KMS-11 (cell line): ENCODE measurements at regions not wholly inside any gene's neighbourhood (a gene's known extent, or its start where the extent isn't known, plus 50 kb on each side); places are given as distances from the start of the nearest gene placed in this dataset.

ENCODE experiments used
- H2AFZ ChIP-seq: fragments of 200-600 bp; sonication (generic); 2 replicates; pipeline ENCODE4 v1.6.1; 2016; ENCODE audit warnings: antibody characterized with exemption, mixed run types, low read depth
- H3K27ac ChIP-seq: fragments of 200-600 bp; sonication (generic); 2 replicates; pipeline ENCODE4 v1.6.1; 2016; ENCODE audit warnings: mild to moderate bottlenecking, mixed run types
- H3K27me3 ChIP-seq: fragments of 200-600 bp; sonication (generic); 2 replicates; pipeline ENCODE4 v1.6.1; 2017; ENCODE audit warnings: mild to moderate bottlenecking, low read depth, mixed run types, moderate library complexity; ENCODE audit not compliant: insufficient read depth
- H3K36me3 ChIP-seq: fragments of 200-600 bp; sonication (generic); 2 replicates; pipeline ENCODE4 v1.6.1; 2017; ENCODE audit warnings: mild to moderate bottlenecking, mixed run types; ENCODE audit not compliant: insufficient read depth
- H3K4me1 ChIP-seq: fragments of 200-600 bp; sonication (generic); 2 replicates; pipeline ENCODE4 v1.6.1; 2016; ENCODE audit warnings: mild to moderate bottlenecking, low read depth, mixed run types; ENCODE audit not compliant: poor library complexity, severe bottlenecking
- H3K4me2 ChIP-seq: fragments of 200-600 bp; sonication (generic); 2 replicates; pipeline ENCODE4 v1.7.0; 2016; ENCODE audit warnings: mild to moderate bottlenecking, mixed run types
- H3K4me3 ChIP-seq: fragments of 200-600 bp; sonication (generic); IDR thresholded peaks from 2 replicates; pipeline ENCODE4 v1.6.1; 2017; ENCODE audit warnings: low read depth, low read length, mixed read lengths; ENCODE audit not compliant: insufficient read depth
- H3K79me2 ChIP-seq: fragments of 200-600 bp; sonication (generic); 2 replicates; pipeline ENCODE4 v1.6.1; 2016; ENCODE audit warnings: low read depth, mixed run types; ENCODE audit not compliant: insufficient read depth
- H3K9ac ChIP-seq: fragments of 200-600 bp; sonication (generic); 2 replicates; pipeline ENCODE4 v1.6.1; 2016; ENCODE audit warnings: mild to moderate bottlenecking, mixed run types
- H4K20me1 ChIP-seq: fragments of 200-600 bp; sonication (generic); 2 replicates; pipeline ENCODE4 v1.6.1; 2016; ENCODE audit warnings: mild to moderate bottlenecking, mixed run types; ENCODE audit not compliant: insufficient read depth
- CTCF ChIP-seq: fragments of 200-600 bp; sonication (generic); conservative IDR thresholded peaks from 2 replicates; pipeline ENCODE4 v1.6.1; 2017; ENCODE audit warnings: low read depth, mild to moderate bottlenecking, antibody characterized with exemption, low read length, moderate library complexity, mixed read lengths

GRCh38 chr16:60905811-60906210 lies 1130.4 kb downstream of the CDH8 start:
- H3K27ac ChIP-seq, result no peak overlapping the region
- no peak overlapping the region for H3K4me3 ChIP-seq
- H3K79me2 ChIP-seq, result no peaks in the 10 kb centered on the region
- no peak for TF ChIP-seq CTCF
- no peak overlapping the region for H2AFZ ChIP-seq
- no peaks in the 10 kb centered on the region for H3K36me3 ChIP-seq
- no peak overlapping the region for H3K9ac ChIP-seq
- H4K20me1 ChIP-seq, result no peaks in the 10 kb centered on the region
- H3K27me3 ChIP-seq, result no peaks in the 10 kb centered on the region
- H3K4me1 ChIP-seq, result no peaks in the 10 kb centered on the region
- no peak overlapping the region for H3K4me2 ChIP-seq

- Histone ChIP-seq H4K20me1 (no peaks in the 10 kb centered on the region), H3K27me3 (no peaks in the 10 kb centered on the region), H3K79me2 (no peaks in the 10 kb centered on the region), H3K4me3 (no peak overlapping the region), H3K4me2 (no peak overlapping the region), H3K36me3 (no peaks in the 10 kb centered on the region), H3K27ac (no peak overlapping the region), H3K9ac (no peak overlapping the region), H3K4me1 (no peaks in the 10 kb centered on the region), H2AFZ (no peak overlapping the region)
- no peak for TF ChIP-seq CTCF
Measured at GRCh38 chr16:60902114-60902513, 1134.1 kb downstream of the CDH8 start.

DNA sequence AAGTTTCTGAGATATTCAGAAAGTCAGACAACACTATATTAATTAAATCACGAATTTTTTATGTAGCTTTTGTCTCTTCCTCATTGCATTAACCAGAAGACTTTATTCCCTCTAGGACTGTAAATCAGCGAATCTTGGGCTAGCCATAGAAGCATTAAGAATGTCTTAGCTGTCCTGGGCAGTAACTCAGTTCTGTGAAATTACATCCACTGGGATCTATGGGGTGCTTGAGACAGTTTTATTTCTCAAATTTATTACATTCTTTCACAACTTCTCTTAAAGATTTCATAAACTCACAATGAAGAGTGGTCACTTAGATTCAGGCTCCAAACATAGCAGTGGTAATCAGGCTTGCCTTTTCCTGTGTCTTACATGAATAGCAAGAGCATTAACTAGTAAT lies 1153.4 kb downstream of the CDH8 start:
- no peak overlapping the region for H3K27ac ChIP-seq
- H2AFZ ChIP-seq, result no peak overlapping the region
- H3K4me3 ChIP-seq, result no peak overlapping the region
- H3K36me3 ChIP-seq, result no peaks in the 10 kb centered on the region
- H3K4me2 ChIP-seq, result no peak overlapping the region
- H3K4me1 ChIP-seq, result no peaks in the 10 kb centered on the region
- H3K9ac ChIP-seq, result no peak overlapping the region
- no peaks in the 10 kb centered on the region for H3K27me3 ChIP-seq
- no peak for TF ChIP-seq CTCF
- H4K20me1 ChIP-seq, result no peaks in the 10 kb centered on the region
- no peaks in the 10 kb centered on the region for H3K79me2 ChIP-seq

- TF ChIP-seq CTCF, result no peak
- Histone ChIP-seq H3K27me3 (no peaks in the 10 kb centered on the region), H3K27ac (no peak overlapping the region), H3K79me2 (no peaks in the 10 kb centered on the region), H3K4me2 (no peak overlapping the region), H3K4me3 (no peak overlapping the region), H3K4me1 (no peaks in the 10 kb centered on the region), H3K9ac (no peak overlapping the region), H4K20me1 (no peaks in the 10 kb centered on the region), H3K36me3 (no peaks in the 10 kb centered on the region), H2AFZ (no peak overlapping the region)
Measured at GRCh38 chr16:60852635-60853034, 1183.6 kb downstream of the CDH8 start.

DNA sequence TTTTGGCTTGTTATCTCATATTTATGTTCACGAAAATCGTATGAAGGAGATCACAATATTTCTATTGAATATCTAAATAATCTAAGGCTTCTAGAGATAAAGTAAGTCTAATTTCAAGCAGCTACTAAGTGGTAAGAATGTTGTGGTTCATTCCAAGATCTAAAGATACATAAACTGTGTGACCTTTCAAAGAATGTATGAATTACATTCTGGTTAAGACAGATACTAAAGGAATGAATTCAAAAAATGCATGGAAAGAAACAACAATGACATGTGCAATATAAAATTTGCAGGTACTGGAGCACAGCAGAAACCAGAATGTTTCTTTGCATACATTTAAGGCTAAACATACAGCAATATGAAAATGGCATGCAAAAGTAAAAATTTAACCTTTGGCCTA lies 1214.6 kb downstream of the CDH8 start:
- H3K4me2 ChIP-seq, result no peak overlapping the region
- TF ChIP-seq CTCF, result no peak
- H3K27ac ChIP-seq, result no peak overlapping the region
- no peak overlapping the region for H2AFZ ChIP-seq
- no peaks in the 10 kb centered on the region for H3K79me2 ChIP-seq
- H3K4me1 ChIP-seq, result no peaks in the 10 kb centered on the region
- H3K27me3 ChIP-seq, result no peaks in the 10 kb centered on the region
- no peak overlapping the region for H3K4me3 ChIP-seq
- H4K20me1 ChIP-seq, result no peaks in the 10 kb centered on the region
- H3K36me3 ChIP-seq, result no peaks in the 10 kb centered on the region
- no peak overlapping the region for H3K9ac ChIP-seq
